GM23248 (cell line): ENCODE measurements at regions not wholly inside any gene's neighbourhood (a gene's known extent, or its start where the extent isn't known, plus 50 kb on each side); places are given as distances from the start of the nearest gene placed in this dataset.

Source experiments
- DNase-seq: peaks from one replicate; pipeline ENCODE4 v3.0.0-alpha.2; 2015
- H2AFZ ChIP-seq: fragments of 200-600 bp; sonication (generic); 2 replicates; pipeline ENCODE4 v1.6.1; 2016; ENCODE audit warnings: antibody characterized with exemption
- H3F3A ChIP-seq: fragments of 200-600 bp; sonication (generic); 2 replicates; pipeline ENCODE4 v1.6.1; 2016; ENCODE audit warnings: mild to moderate bottlenecking, antibody characterized with exemption, mixed run types; ENCODE audit not compliant: insufficient read depth
- H3K27ac ChIP-seq: fragments of 200-600 bp; sonication (generic); 2 replicates; pipeline ENCODE4 v1.5.1; 2016; ENCODE audit warnings: mild to moderate bottlenecking
- H3K27me3 ChIP-seq: fragments of 200-600 bp; sonication (generic); replicated peaks from 2 replicates; pipeline ENCODE4 v1.6.1; 2016; ENCODE audit warnings: mild to moderate bottlenecking; ENCODE audit not compliant: insufficient read depth
- H3K36me3 ChIP-seq: fragments of 200-600 bp; sonication (generic); 2 replicates; pipeline ENCODE4 v1.6.1; 2016; ENCODE audit warnings: low read depth, mild to moderate bottlenecking
- H3K4me1 ChIP-seq: fragments of 200-600 bp; sonication (generic); 2 replicates; pipeline ENCODE4 v1.6.1; 2016; ENCODE audit warnings: mild to moderate bottlenecking; ENCODE audit not compliant: insufficient read depth
- H3K4me2 ChIP-seq: fragments of 200-600 bp; sonication (generic); one replicate; pipeline ENCODE4 v1.6.1; 2016; ENCODE audit warnings: mild to moderate bottlenecking; ENCODE audit not compliant: unreplicated experiment
- H3K4me3 ChIP-seq: fragments of 200-600 bp; sonication (generic); 2 replicates; pipeline ENCODE4 v1.5.1; 2016; ENCODE audit warnings: mild to moderate bottlenecking
- H3K79me2 ChIP-seq: fragments of 200-600 bp; sonication (generic); 2 replicates; pipeline ENCODE4 v1.6.1; 2016; ENCODE audit warnings: mild to moderate bottlenecking; ENCODE audit not compliant: insufficient read depth
- H3K9ac ChIP-seq: fragments of 200-600 bp; sonication (generic); 2 replicates; pipeline ENCODE4 v1.6.1; 2016; ENCODE audit warnings: mild to moderate bottlenecking
- H3K9me2 ChIP-seq: fragments of 200-600 bp; sonication (generic); 2 replicates; pipeline ENCODE4 v1.6.1; 2016; ENCODE audit warnings: mixed run types, mild to moderate bottlenecking, moderate library complexity; ENCODE audit not compliant: insufficient read depth
- H3K9me3 ChIP-seq: fragments of 200-600 bp; sonication (generic); one replicate; pipeline ENCODE4 v1.6.1; 2017; ENCODE audit warnings: low read depth
- H4K20me1 ChIP-seq: fragments of 200-600 bp; sonication (generic); 2 replicates; pipeline ENCODE4 v1.6.0; 2016; ENCODE audit not compliant: insufficient read depth
- EZH2 ChIP-seq: fragments of 200-600 bp; sonication (generic); IDR thresholded peaks from 2 replicates; pipeline ENCODE4 v1.6.1; 2018; ENCODE audit warnings: antibody characterized with exemption, mild to moderate bottlenecking; ENCODE audit not compliant: insufficient read depth, poor library complexity, severe bottlenecking
- EZH2phosphoT487 ChIP-seq: fragments of 200-600 bp; sonication (generic); IDR thresholded peaks from 2 replicates; pipeline ENCODE4 v1.6.1; 2018; ENCODE audit warnings: antibody characterized with exemption, moderate library complexity, mild to moderate bottlenecking, low read depth; ENCODE audit not compliant: insufficient read depth
- WGBS, 2 experiments: methylation state at CpG; one replicate each; pipeline ENCODE4 v1.1.6; 2015 to 2017; ENCODE audit warnings: low lambda C conversion rate in 2 of 2, low coverage in 1 of 2; ENCODE audit errors: missing lambda C conversion rate in 2 of 2; 5-methylcytosine and 5-hydroxymethylcytosine counted together
- in situ Hi-C: fragments of 300-500 bp; cut with MboI; formaldehyde crosslinking; loops from 2 replicates; pipeline ENCODE4 v1.15.0; 2020

GRCh38 chr1:18012686-18013085, 94.9 kb upstream of the IGSF21 start:
- in situ Hi-C loops: no loop called here
- H4K20me1 ChIP-seq: no peaks in the 10 kb centered on the region
- WGBS, 2 experiments: 39 to 45% methylated on average over 8 of the region's 8 CpGs
- H3K4me2 ChIP-seq: no peak overlapping the region
- no peaks in the 10 kb centered on the region for H3K9me3 ChIP-seq
- no peaks in the 10 kb centered on the region for H3K4me1 ChIP-seq
- no peaks in the 10 kb centered on the region for H3F3A ChIP-seq
- H3K27ac ChIP-seq: no peak overlapping the region
- no peak overlapping the region for H3K4me3 ChIP-seq
- H3K79me2 ChIP-seq: no peaks in the 10 kb centered on the region
- peaks cover 7% of the 10 kb centered on the region; the same call in 1 of the 2 replicates for H3K27me3 ChIP-seq
- no peak for TF ChIP-seq EZH2phosphoT487
- TF ChIP-seq EZH2: no peak
- no peaks in the 10 kb centered on the region for H3K36me3 ChIP-seq
- no peaks in the 10 kb centered on the region for H3K9me2 ChIP-seq
- no peak overlapping the region for H2AFZ ChIP-seq
- DNase-seq: no peak
- H3K9ac ChIP-seq: no peak overlapping the region

GRCh38 chr1:18013216-18013615, 94.4 kb upstream of the IGSF21 start:
- H3K9me2 ChIP-seq: no peaks in the 10 kb centered on the region
- no peak overlapping the region for H3K27ac ChIP-seq
- no peak overlapping the region for H3K9ac ChIP-seq
- TF ChIP-seq EZH2 (no peak), EZH2phosphoT487 (no peak)
- no peak overlapping the region for H2AFZ ChIP-seq
- no peaks in the 10 kb centered on the region for H3K79me2 ChIP-seq
- peaks cover 7% of the 10 kb centered on the region; the same call in 1 of the 2 replicates for H3K27me3 ChIP-seq
- H4K20me1 ChIP-seq: no peaks in the 10 kb centered on the region
- H3K4me2 ChIP-seq: no peak overlapping the region
- H3F3A ChIP-seq: no peaks in the 10 kb centered on the region
- no peak for DNase-seq
- no peaks in the 10 kb centered on the region for H3K9me3 ChIP-seq
- in situ Hi-C loops: no loop called here
- no peaks in the 10 kb centered on the region for H3K4me1 ChIP-seq
- H3K4me3 ChIP-seq: no peak overlapping the region
- WGBS, 2 experiments: 21 to 26% methylated on average over 8 of the region's 8 CpGs
- no peaks in the 10 kb centered on the region for H3K36me3 ChIP-seq

GRCh38 chr1:18015719-18016118, 91.9 kb upstream of the IGSF21 start:
- no peaks in the 10 kb centered on the region for H4K20me1 ChIP-seq
- no peak for DNase-seq
- H3K4me1 ChIP-seq: no peaks in the 10 kb centered on the region
- H3K27ac ChIP-seq: no peak overlapping the region
- H3K79me2 ChIP-seq: no peaks in the 10 kb centered on the region
- 49 to 53% methylated on average over 8 of the region's 8 CpGs for WGBS, 2 experiments
- no peaks in the 10 kb centered on the region for H3F3A ChIP-seq
- peaks cover 14% of the 10 kb centered on the region; the same call in 1 of the 2 replicates for H3K27me3 ChIP-seq
- H3K9me3 ChIP-seq: no peaks in the 10 kb centered on the region
- in situ Hi-C loops: no loop called here
- H3K9ac ChIP-seq: no peak overlapping the region
- no peak overlapping the region for H3K4me3 ChIP-seq
- no peaks in the 10 kb centered on the region for H3K9me2 ChIP-seq
- H2AFZ ChIP-seq: no peak overlapping the region
- no peak overlapping the region for H3K4me2 ChIP-seq
- H3K36me3 ChIP-seq: no peaks in the 10 kb centered on the region
- TF ChIP-seq EZH2phosphoT487: no peak

GRCh38 chr1:18018366-18018765, 89.2 kb upstream of the IGSF21 start:
- Histone ChIP-seq H3K9ac (no peak overlapping the region), H2AFZ (no peak overlapping the region), H3K36me3 (no peaks in the 10 kb centered on the region), H3K4me2 (no peak overlapping the region), H3F3A (no peaks in the 10 kb centered on the region), H3K27ac (no peak overlapping the region), H3K4me3 (no peak overlapping the region), H4K20me1 (no peaks in the 10 kb centered on the region), H3K9me3 (no peaks in the 10 kb centered on the region), H3K9me2 (no peaks in the 10 kb centered on the region), H3K27me3 (peaks cover 14% of the 10 kb centered on the region; the same call in 1 of the 2 replicates), H3K4me1 (no peaks in the 10 kb centered on the region), H3K79me2 (no peaks in the 10 kb centered on the region)
- in situ Hi-C loops: no loop called here
- TF ChIP-seq EZH2 (no peak), EZH2phosphoT487 (no peak)
- no peak for DNase-seq
- 14 to 15% methylated on average over 5 of the region's 5 CpGs for WGBS, 2 experiments
